Mammary epithelial cell (primary cell): ENCODE measurements at regions not wholly inside any gene's neighbourhood (a gene's known extent, or its start where the extent isn't known, plus 50 kb on each side); places are given as distances from the start of the nearest gene placed in this dataset.

ENCODE experiments used
- EZH2 ChIP-seq: IDR thresholded peaks from 2 replicates; pipeline ENCODE4 v1.6.1; 2012; ENCODE audit warnings: low read length, inconsistent platforms, borderline replicate concordance
- TF ChIP-seq, protein P1 (sequence below), 2 donors: IDR thresholded peaks in 1 of 2; conservative IDR thresholded peaks in 1 of 2; 2 replicates each; pipeline ENCODE4 v1.5.1; 2011 to 2012; ENCODE audit warnings: inconsistent platforms in 2 of 2, low read length in 2 of 2, mild to moderate bottlenecking in 2 of 2, control low read depth in 1 of 2, low read depth in 1 of 2; ENCODE audit not compliant: insufficient read depth in 1 of 2; ENCODE audit errors: extremely low read depth in 1 of 2

DNA sequence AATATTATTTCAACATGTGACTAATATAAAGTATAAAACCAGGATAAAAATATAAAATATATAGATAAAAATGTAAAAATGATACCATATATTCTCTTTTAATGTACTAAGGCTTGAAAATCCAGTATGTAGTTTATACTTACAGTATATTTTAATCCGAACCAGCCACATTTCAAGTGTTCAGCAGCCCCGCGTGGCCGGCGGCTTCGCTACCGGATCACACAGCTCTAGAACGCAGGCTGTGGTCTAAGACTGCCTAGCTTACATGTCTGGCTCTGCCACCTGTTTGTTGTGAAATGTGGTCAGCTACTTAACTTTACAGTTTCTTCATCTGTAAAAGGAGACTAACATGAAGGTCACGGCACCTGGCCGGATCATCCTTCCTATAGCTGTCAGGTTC is 189.7 kb upstream of the TBX3 start:
- TF ChIP-seq, protein P1, sequence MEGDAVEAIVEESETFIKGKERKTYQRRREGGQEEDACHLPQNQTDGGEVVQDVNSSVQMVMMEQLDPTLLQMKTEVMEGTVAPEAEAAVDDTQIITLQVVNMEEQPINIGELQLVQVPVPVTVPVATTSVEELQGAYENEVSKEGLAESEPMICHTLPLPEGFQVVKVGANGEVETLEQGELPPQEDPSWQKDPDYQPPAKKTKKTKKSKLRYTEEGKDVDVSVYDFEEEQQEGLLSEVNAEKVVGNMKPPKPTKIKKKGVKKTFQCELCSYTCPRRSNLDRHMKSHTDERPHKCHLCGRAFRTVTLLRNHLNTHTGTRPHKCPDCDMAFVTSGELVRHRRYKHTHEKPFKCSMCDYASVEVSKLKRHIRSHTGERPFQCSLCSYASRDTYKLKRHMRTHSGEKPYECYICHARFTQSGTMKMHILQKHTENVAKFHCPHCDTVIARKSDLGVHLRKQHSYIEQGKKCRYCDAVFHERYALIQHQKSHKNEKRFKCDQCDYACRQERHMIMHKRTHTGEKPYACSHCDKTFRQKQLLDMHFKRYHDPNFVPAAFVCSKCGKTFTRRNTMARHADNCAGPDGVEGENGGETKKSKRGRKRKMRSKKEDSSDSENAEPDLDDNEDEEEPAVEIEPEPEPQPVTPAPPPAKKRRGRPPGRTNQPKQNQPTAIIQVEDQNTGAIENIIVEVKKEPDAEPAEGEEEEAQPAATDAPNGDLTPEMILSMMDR (conservative IDR thresholded peaks at IDR 0.05 in 1 of 2, IDR thresholded peaks at IDR 0.05 in 1 of 2; ENCODE audit: extremely low read depth in 1 of 2, insufficient read depth in 1 of 2, low read depth in 1 of 2, low read length in 2 of 2) = no peak
- TF ChIP-seq EZH2 = no peak
